Left kidney (tissue), 1 donor: ENCODE measurements at regions not wholly inside any gene's neighbourhood (a gene's known extent, or its start where the extent isn't known, plus 50 kb on each side); places are given as distances from the start of the nearest gene placed in this dataset.

Source experiments
- DNase-seq: peaks from one replicate; pipeline ENCODE4 v3.0.0-alpha.2; 2013

GRCh38 chr3:68055215-68055614 is 400.8 kb upstream of the SUCLG2 start:
- DNase-seq: no peak

DNA sequence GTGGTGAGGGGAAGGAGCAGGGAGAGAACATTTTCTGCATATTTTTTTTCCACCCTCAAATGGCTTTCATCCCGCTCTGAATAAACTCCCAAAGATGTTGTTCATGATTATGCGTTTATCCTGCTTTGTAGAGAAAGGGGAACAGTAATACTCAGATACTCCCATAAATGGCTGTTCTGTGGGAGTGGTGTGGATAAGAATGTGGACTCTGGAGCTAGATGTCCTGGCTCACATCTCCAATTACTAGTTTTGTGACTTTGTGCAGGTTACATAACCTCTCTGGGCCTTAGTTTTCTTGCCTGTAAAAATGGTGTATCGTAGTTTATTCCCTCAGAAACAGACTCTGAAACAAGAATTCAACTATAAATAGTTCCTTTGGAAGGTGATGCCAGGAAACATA is 395.4 kb upstream of the SUCLG2 start:
- DNase-seq: no peak

DNA sequence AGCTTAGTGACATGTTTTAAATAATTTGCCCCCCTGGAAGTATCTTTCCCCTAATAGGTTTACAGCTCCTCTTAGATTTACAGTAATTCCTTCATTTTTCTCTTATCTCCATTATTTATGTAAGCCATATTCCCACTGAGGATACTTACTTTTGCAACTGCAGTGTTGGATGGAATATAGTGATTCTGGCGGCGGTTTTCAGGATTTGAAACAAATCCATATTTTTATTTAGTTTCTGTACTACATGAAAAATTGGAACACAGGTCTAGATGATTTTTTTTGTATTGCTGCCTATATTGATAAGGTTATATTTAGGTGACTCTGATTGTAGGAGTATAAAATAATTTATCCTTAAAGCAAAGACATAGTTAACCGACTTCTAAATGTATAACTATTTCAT is 391.6 kb upstream of the SUCLG2 start:
- DNase-seq: no peak

DNA sequence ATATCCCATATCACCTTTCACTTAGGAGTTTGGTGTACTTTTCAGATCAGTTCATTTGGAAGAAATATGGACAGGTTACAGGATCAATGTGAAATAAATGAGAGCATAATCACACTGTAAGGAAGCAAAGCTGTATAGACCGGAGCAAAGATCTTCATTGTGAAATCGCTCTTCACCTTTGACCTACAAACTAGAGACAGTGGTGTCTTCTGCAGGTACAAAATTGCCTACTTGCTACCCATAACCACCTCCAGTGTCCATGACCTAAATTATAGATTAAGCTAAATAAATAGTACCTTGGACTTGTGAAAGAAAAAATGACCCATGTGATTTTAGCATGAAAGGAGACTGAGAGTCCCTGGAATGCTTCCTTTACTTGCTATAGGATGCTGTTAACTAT is 379.5 kb upstream of the SUCLG2 start:
- no peak for DNase-seq

DNA sequence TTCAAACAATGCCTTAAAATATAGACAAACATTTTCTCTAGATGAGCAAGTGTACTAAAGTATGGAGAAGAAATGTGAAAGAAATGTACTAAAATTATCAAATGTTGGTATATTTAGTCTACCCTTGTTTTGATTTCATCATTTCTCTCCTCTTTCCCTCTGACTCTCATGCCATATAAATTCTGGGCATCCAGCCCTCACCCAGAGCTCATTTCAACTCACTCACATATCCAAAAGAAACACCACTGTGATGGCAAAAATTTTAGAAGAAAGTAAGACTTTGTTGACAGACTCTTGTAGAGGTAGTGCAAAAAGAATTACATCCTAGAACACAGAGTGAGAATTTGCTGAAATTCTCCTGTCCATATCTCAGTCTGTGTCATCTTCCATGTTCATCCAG is 377.8 kb upstream of the SUCLG2 start:
- DNase-seq: no peak

GRCh38 chr3:68025189-68025588 is 370.8 kb upstream of the SUCLG2 start:
- no peak for DNase-seq

GRCh38 chr3:68019876-68020275 is 365.5 kb upstream of the SUCLG2 start:
- DNase-seq: no peak

- no peak for DNase-seq
These were observed 363.9 kb upstream of the SUCLG2 start for GRCh38 chr3:68018275-68018674.

GRCh38 chr3:68017069-68017468 is 362.7 kb upstream of the SUCLG2 start:
- DNase-seq: no peak

GRCh38 chr3:68009900-68010299 is 355.5 kb upstream of the SUCLG2 start:
- no peak for DNase-seq

GRCh38 chr3:68007621-68008226 is 353.3 kb upstream of the SUCLG2 start:
- DNase-seq: peak; percentile 40

- no peak for DNase-seq
These were observed 352.2 kb upstream of the SUCLG2 start for GRCh38 chr3:68006646-68007045.

DNA sequence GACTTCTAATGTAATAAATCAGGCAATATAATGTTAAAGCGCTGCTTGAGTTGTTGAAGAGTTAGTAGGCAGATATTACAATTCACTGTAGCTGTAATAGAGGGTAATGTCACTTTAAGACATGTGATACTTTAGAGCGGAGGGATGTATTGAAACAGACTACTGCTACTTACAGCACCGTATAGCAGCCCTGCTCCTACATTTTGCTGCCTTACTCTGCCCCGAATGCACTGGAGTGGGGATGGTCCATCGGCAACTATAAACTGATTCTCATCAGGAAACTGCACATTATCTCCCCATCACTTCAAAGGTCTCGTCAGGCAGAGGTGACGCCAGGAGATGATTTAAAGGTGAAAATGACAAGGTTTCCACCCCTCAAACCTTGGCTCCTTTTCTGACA is 349.7 kb upstream of the SUCLG2 start:
- no peak for DNase-seq

GRCh38 chr3:67998281-67998680 is 343.9 kb upstream of the SUCLG2 start:
- peak; percentile 37 for DNase-seq

DNA sequence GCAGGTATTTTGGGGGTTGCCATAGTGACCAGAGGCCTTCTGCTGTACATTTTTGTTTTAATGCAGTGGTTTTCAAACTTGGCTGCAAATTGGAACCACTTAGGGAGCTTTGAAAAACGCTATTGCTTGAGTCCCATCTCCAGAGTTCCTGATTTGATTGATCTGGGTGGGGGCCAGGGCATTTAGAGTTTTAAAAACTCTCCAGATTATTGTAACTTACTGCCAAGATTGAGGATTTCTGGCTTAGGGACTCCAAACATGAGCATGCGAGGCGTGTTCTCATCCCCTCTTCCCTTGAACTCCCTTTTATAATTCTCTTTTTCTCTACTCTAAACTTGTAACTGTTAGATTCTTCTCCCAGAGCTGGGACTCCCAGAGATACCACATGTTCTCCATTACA is 340.8 kb upstream of the SUCLG2 start:
- no peak for DNase-seq

DNA sequence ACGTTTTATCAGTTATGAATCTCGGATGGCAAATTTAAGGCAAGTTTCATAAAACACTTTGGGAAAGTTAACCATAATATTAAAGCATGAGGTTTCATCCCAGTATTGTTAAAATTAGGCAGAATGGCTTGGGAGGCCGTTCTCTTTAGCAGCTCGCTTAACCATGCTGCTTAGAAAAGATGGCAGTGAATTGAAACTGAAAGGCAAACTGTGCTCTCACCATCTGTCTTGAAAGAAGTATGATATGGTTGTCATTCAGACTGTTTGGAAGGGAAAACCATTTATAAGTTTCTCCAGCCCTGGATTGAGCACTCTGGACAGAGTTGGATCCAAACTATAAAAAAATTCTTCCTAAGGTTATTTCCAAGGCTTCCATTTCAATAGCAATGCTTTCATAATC is 332.3 kb upstream of the SUCLG2 start:
- DNase-seq: no peak

DNA sequence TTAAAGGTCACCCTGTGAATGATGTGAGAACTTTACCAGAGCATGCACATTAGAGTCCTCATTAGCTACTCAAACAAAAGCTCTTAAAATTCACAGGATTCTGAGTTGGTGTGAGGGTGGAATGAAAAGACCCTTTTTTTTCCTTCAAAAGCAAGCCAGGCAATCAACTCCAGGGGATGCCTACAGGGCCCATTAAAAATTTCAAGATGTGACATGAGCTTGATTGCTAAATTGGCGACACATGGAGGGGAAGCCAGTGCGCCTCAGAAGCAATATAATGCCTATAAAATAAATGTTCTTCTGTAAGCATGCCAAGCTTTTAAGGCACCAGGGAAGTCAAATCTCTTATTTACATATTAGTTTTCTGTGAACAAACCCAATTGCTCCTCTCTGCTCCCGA is 328.8 kb upstream of the SUCLG2 start:
- DNase-seq: no peak

DNA sequence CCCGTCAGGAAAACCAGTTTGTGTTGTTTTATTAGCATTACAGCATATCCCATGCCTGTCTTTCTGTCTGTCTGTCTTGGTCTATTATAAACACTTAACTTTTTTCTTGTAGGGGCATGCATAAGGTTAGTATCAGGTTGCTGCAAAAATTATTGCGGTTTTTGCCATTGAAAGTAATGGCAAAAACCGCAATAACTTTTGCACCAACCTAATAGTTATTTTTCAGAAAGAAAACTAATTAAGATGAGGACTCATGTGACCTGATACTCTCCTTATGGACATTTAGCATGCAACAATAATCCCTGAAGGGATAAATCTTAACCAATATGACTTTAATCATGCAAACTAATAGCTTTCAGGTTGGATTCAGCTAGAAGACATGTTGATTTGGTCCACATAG is 326.7 kb upstream of the SUCLG2 start:
- no peak for DNase-seq

GRCh38 chr3:67979342-67979741 is 324.9 kb upstream of the SUCLG2 start:
- no peak for DNase-seq

DNA sequence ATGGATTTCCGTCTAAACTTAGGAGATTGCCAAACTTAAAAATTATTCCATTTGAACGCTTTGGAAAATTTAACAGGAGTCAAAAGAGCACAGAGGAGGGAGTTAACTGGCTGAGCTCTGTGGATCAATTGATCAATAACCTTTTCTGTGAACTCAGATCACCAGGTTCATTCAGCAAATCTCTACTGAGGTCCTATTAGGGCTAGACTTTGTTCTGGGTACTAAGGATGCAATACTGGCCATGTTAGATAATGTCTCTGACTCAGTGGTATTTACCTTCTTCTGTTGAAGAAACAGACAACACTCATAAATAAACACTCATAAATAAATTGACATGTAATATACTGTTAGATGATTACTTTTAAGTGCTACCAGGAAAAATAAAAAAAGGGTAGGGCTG is 323.4 kb upstream of the SUCLG2 start:
- no peak for DNase-seq

DNA sequence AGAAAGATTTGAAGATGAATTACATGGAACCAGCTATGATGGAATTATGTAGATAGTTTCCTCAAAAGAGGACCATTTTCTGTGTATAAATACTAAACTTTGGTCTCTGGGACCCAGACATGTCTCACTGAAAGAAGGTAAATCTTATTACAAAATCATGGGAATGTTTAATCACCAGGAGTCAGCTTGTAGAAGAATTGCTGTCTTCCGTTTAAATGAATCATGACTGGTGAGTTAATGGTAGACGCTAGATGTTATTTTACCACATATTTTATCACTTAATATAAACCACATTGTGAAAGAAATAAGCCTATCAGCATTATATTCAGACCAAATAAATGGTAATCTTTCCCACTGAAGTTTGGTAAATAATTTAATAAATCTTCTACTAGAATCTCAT is 322.3 kb upstream of the SUCLG2 start:
- DNase-seq: no peak

- DNase-seq: no peak
These were observed 310.2 kb upstream of the SUCLG2 start for GRCh38 chr3:67964596-67964995.

- DNase-seq: no peak
These were observed 302.9 kb upstream of the SUCLG2 start for GRCh38 chr3:67957268-67957667.

DNA sequence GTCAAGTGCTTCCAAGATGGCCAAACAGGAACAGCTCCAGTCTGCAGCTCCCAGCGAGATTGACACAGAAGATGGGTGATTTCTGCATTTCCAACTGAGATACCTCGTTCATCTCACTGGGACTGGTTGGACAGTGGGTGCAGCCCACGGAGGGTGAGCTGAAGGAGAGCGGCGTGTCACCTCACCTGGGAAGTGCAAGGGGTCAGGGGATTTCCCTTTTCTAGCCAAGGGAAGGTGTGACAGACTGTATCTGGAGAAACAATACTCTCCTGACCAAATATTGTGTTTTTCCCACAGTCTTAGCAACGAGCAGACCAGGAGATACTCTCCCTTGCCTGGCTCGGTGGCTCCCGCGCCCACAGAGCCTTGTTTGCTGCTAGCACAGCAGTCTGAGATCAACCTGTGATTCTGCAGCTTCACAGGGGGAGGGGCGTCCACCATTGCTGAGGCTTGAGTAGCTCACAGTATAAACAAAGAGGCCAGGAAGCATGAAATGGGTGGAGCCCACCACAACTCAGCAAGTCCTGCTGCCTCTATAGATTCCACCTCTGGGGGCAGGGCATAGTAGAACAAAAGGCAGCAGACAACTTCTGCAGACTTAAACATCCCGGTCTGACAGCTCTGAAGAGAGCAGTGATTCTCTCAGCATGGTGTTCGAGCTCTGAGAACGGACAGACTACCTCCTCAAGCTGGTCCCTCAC is 293.5 kb upstream of the SUCLG2 start:
- no peak for DNase-seq
